IMR-90 (cell line): ENCODE measurements at regions not wholly inside any gene's neighbourhood (a gene's known extent, or its start where the extent isn't known, plus 50 kb on each side); places are given as distances from the start of the nearest gene placed in this dataset.

Experiments used
- POLR2A ChIP-seq: IDR thresholded peaks from 2 replicates; pipeline ENCODE4 v1.6.1; 2012; ENCODE audit warnings: mild to moderate bottlenecking, low read depth, low read length
- TF ChIP-seq, protein P1 (sequence below): conservative IDR thresholded peaks from 2 replicates; pipeline ENCODE4 v1.5.1; 2012; ENCODE audit warnings: mild to moderate bottlenecking, low read depth, low read length, improper control_type of control experiment
- TF ChIP-seq, protein P2 (sequence below): fragments of 150-350 bp; IDR thresholded peaks from 2 replicates; pipeline ENCODE4 v1.6.1; 2017; ENCODE audit warnings: mild to moderate bottlenecking, antibody characterized with exemption, low read length, low read depth

DNA sequence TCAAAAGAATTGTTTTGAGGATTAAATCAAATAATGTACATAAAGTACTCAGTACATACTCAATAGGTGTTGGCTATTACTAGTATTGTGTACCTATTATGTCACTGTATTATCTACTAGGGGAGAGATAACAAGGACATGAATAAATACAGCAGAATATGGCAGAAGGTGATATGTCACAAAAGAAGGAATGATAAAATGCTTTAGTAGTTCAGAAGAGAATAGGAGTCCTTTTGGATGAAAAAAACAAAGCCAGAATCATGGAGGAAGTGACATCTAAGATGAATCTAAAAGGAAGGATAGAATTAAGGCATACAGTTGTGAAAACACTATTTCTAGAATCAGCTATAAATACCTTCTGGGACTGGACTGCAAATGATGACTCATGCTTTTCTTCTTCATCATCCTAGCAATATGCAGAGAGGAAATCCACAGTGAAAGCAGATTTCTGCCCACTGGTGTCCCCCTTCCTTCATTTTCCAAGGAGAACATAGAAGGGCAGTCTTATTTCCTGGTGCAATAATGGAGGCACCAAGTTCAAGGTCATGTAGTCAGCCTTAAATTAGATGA is 98.7 kb downstream of the GLUD2 start:
- TF ChIP-seq, protein P1, sequence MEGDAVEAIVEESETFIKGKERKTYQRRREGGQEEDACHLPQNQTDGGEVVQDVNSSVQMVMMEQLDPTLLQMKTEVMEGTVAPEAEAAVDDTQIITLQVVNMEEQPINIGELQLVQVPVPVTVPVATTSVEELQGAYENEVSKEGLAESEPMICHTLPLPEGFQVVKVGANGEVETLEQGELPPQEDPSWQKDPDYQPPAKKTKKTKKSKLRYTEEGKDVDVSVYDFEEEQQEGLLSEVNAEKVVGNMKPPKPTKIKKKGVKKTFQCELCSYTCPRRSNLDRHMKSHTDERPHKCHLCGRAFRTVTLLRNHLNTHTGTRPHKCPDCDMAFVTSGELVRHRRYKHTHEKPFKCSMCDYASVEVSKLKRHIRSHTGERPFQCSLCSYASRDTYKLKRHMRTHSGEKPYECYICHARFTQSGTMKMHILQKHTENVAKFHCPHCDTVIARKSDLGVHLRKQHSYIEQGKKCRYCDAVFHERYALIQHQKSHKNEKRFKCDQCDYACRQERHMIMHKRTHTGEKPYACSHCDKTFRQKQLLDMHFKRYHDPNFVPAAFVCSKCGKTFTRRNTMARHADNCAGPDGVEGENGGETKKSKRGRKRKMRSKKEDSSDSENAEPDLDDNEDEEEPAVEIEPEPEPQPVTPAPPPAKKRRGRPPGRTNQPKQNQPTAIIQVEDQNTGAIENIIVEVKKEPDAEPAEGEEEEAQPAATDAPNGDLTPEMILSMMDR, result no peak
- TF ChIP-seq POLR2A, result no peak
- TF ChIP-seq, protein P2, sequence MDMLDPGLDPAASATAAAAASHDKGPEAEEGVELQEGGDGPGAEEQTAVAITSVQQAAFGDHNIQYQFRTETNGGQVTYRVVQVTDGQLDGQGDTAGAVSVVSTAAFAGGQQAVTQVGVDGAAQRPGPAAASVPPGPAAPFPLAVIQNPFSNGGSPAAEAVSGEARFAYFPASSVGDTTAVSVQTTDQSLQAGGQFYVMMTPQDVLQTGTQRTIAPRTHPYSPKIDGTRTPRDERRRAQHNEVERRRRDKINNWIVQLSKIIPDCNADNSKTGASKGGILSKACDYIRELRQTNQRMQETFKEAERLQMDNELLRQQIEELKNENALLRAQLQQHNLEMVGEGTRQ, result no peak
